Aorta (tissue), 5 donors: ENCODE measurements at regions not wholly inside any gene's neighbourhood (a gene's known extent, or its start where the extent isn't known, plus 50 kb on each side); places are given as distances from the start of the nearest gene placed in this dataset.
"Not testable (repeated sequence)": the region's sequence is repeated elsewhere in the genome, so short reads cannot be mapped to it uniquely, and the experiment has no call there.

ENCODE experiments used
- ATAC-seq: fragments of 200-7000 bp; cut with Tn5 transposase; one replicate; pipeline ENCODE4 v1.9.1; 2022; ENCODE audit warnings: moderate library complexity; ENCODE audit not compliant: low FRiP score
- DNase-seq, 2 donors: peaks; one replicate each; pipeline ENCODE4 v3.0.0-alpha.2; 2020
- H3K27ac ChIP-seq, 2 donors: one replicate each; pipeline ENCODE4 v1.5.1; 2013; ENCODE audit warnings: low read length in 2 of 2, mild to moderate bottlenecking in 2 of 2, moderate library complexity in 2 of 2, control low read depth in 1 of 2, inconsistent platforms in 1 of 2, low read depth in 1 of 2
- H3K27me3 ChIP-seq, 2 donors: one replicate each; pipeline ENCODE4 v1.6.1; 2013; ENCODE audit warnings: control low read depth in 1 of 2, low read length in 1 of 2, mild to moderate bottlenecking in 1 of 2, moderate library complexity in 1 of 2; ENCODE audit not compliant: insufficient read depth in 2 of 2, control insufficient read depth in 1 of 2
- H3K36me3 ChIP-seq, 2 donors: one replicate each; pipeline ENCODE4 v1.6.1; 2013; ENCODE audit warnings: control low read depth in 1 of 2, low read length in 1 of 2, mild to moderate bottlenecking in 1 of 2; ENCODE audit not compliant: insufficient read depth in 2 of 2, control insufficient read depth in 1 of 2
- H3K4me1 ChIP-seq, 2 donors: one replicate each; pipeline ENCODE4 v1.6.1; 2013; ENCODE audit warnings: low read length in 2 of 2, control low read depth in 1 of 2, mild to moderate bottlenecking in 1 of 2, moderate library complexity in 1 of 2; ENCODE audit not compliant: insufficient read depth in 2 of 2, control insufficient read depth in 1 of 2
- H3K4me3 ChIP-seq, 2 donors: one replicate each; pipeline ENCODE4 v1.5.1; 2013; ENCODE audit warnings: low read length in 2 of 2, control low read depth in 1 of 2, mild to moderate bottlenecking in 1 of 2
- H3K9me3 ChIP-seq: one replicate; pipeline ENCODE4 v1.6.1; 2013; ENCODE audit warnings: mild to moderate bottlenecking, low read length; ENCODE audit not compliant: control insufficient read depth
- WGBS, 2 donors: extraction: QIAGEN DNeasy Blood & Tissue Kit; methylation state at CpG; one replicate each; pipeline ENCODE4 v1.1.7; 2013; 5-methylcytosine and 5-hydroxymethylcytosine counted together
- intact Hi-C, 2 donors: fragments of 100-400 bp; cut with DNase I; formaldehyde crosslinking; loops; one replicate each; pipeline versions ENCODE4 v1.14.2 to v1.15.0; 2022
- donor health status: healthy with polysubstance abuse.
- donor health status: Bipolar disorder and iron deficiency.
- donor health status: DM: no; HTN: no; CAD: no.
- donor health status: DM: no; HTN: no; CAD: no.
- donor health status: DM: yes; HTN: yes; CAD: no.

DNA sequence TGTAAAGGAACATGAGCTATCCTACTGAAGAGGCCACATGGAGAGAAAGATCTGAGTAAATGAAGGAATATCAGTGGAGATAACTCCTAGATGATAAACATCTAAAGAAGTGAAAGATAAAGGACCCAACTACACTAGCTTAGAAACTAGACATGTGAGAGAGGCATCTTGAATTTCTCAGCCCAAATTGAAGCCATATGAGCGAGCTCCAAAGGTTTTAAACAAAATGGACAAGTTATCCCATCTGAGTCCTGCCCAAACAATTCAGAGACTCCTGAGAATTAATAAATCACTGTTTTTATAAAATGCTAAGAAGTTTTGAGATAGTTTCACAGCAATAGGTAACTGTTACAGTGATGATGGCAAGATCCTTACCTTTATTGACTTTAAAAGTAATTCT lies 438.9 kb downstream of the NAV3 start:
- 46 to 65% methylated on average over 1 of the region's 1 CpG for WGBS, 2 donors
- ATAC-seq: no peak

DNA sequence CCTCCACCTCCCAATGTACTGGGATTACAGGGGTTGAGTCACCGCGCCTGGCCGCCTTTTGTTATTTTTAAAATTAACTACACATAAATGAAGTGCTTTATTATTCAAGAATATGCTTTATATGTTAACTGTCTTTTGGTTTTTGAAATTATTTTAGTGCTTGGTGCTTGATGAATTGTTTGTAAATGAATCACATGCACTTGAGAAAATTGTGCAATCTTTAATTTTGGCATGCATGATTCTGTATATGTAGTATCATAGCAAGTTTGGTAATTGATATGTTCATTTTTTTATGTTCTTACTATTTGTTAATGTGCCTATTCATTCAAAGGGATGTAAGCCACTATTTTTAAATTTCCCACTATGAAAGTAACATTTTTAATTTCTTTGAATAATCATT lies 440.9 kb downstream of the NAV3 start:
- intact Hi-C loops: no loop called here

More for the DNA sequence above, 438.9 kb downstream of the NAV3 start:
- H3K36me3 ChIP-seq: no peaks in the 10 kb centered on the region
- H3K27me3 ChIP-seq: no peaks in the 10 kb centered on the region
- intact Hi-C loops: no loop called here
- H3K27ac ChIP-seq: no peak overlapping the region
- no peak overlapping the region for H3K4me3 ChIP-seq
- no peak for DNase-seq
- no peaks in the 10 kb centered on the region for H3K9me3 ChIP-seq
- H3K4me1 ChIP-seq: no peaks in the 10 kb centered on the region

DNA sequence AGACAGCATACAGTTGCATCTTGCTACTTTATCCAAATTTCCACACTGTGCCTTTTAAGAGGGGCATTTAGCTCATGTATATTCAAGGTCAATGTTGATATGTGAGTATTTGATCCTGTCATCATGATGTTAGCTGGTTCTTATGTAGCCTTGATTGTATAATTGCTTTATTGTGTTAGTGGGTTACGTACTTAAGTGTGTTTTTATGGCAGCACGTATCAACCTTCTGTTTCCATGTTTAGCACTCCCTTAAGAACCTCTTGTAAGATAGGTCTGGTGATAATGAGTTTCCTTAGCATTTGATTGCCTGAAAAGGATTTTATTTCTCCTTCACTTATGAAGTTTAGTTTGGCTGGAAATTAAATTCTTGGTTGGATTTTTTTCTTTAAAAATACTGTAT lies 445.2 kb downstream of the NAV3 start:
- H3K27ac ChIP-seq: no peak overlapping the region
- DNase-seq: no peak
- no peaks in the 10 kb centered on the region for H3K36me3 ChIP-seq
- H3K9me3 ChIP-seq: no peaks in the 10 kb centered on the region
- intact Hi-C loops: no loop called here
- H3K4me1 ChIP-seq: no peaks in the 10 kb centered on the region
- no peak for ATAC-seq
- 49 to 55% methylated on average over 2 of the region's 2 CpGs for WGBS, 2 donors
- no peak overlapping the region for H3K4me3 ChIP-seq
- H3K27me3 ChIP-seq: no peaks in the 10 kb centered on the region

More for the DNA sequence above, 440.9 kb downstream of the NAV3 start:
- H3K9me3 ChIP-seq: no peaks in the 10 kb centered on the region
- 95 to 96% methylated on average over 3 of the region's 3 CpGs for whole genome bisulfite sequencing, 2 donors
- H3K27me3 ChIP-seq: no peaks in the 10 kb centered on the region
- ATAC-seq (no peak), DNase-seq (no peak)
- H3K36me3 ChIP-seq: no peaks in the 10 kb centered on the region
- H3K4me1 ChIP-seq: no peaks in the 10 kb centered on the region
- no peak overlapping the region for H3K27ac ChIP-seq
- no peak overlapping the region for H3K4me3 ChIP-seq

DNA sequence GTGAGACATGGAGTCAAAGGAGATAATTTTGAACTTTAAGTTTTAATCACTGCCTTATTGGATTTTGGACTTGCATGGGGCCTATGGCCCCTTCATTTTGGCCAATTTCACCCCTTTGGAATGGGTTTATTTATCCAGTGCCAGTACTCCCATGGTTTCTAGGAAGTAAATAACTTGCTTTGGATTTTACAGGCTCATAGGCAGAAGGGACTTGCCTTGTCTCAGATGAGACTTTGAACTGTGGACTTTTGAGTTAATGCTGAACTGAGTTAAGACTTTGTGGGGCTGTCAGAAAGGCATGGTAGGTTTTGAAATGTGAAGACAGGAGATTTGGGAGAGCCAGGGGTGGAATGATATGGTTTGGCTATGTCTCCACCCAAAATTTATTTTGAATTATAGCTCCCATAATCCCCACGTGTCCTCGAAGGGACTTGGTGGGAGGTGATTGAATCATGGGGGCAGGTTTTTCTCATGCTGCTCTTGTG lies 448.1 kb downstream of the NAV3 start:
- no peak for ATAC-seq
- intact Hi-C loops: no loop called here

DNA sequence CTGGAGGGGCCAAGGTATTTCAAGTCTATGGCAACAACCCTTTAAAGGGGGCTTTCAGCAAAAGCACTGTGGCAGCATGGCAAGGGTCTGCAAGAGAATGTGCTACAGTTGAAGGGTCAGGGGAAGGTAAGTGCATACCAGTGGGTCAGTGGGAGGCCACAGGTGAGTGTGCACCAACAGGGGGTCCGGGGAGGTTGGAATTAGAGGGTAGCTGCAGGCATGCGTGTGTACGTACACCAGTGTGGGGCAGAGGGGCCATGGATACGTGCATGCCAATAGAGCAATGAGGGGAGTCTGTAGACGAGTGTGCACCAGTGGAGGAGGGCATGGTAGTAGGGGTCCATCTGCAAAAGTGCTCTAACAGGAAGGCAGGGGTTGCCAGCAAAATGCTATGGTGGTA lies 448.9 kb downstream of the NAV3 start:
- ATAC-seq (peak; percentile 19), DNase-seq (no peak)
- no peaks in the 10 kb centered on the region for H3K27me3 ChIP-seq
- WGBS, 2 donors: 80 to 88% methylated on average over 5 of the region's 5 CpGs
- no peaks in the 10 kb centered on the region for H3K9me3 ChIP-seq
- H3K36me3 ChIP-seq: no peaks in the 10 kb centered on the region
- H3K4me1 ChIP-seq: no peaks in the 10 kb centered on the region
- H3K4me3 ChIP-seq: no peak overlapping the region
- intact Hi-C loops: no loop called here
- H3K27ac ChIP-seq: no peak overlapping the region

More for the DNA sequence above, 448.1 kb downstream of the NAV3 start:
- no peak for DNase-seq
- Histone ChIP-seq H3K9me3 (no peaks in the 10 kb centered on the region), H3K27me3 (no peaks in the 10 kb centered on the region), H3K27ac (no peak overlapping the region), H3K4me3 (no peak overlapping the region), H3K4me1 (no peaks in the 10 kb centered on the region), H3K36me3 (no peaks in the 10 kb centered on the region)
- WGBS, 2 donors: 86 to 91% methylated on average over 2 of the region's 2 CpGs

DNA sequence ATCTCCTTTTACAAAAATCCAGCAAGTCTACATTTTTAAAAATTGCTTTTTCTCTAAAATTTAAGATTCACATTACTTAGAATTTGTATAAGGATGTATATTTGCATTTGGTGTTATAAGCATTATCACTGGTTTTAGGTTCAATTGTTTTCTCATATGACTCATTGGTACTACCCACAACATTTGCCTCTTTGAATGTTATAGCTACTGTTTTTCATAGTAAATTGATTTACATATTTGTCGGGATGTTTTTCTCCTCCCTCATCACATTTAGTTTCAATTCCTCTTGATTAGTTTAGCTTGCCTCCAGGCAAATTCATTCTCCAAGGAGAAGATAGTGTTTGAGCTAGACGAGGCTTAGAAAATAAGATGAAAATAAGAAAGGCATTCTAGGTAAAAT lies 450.4 kb downstream of the NAV3 start:
- intact Hi-C loops, DNase-seq, H3K4me1 ChIP-seq, ATAC-seq, H3K36me3 ChIP-seq, H3K9me3 ChIP-seq, H3K27me3 ChIP-seq, H3K4me3 ChIP-seq, H3K27ac ChIP-seq: not testable (repeated sequence)
- WGBS, 2 donors: 82 to 90% methylated on average over 2 of the region's 2 CpGs

DNA sequence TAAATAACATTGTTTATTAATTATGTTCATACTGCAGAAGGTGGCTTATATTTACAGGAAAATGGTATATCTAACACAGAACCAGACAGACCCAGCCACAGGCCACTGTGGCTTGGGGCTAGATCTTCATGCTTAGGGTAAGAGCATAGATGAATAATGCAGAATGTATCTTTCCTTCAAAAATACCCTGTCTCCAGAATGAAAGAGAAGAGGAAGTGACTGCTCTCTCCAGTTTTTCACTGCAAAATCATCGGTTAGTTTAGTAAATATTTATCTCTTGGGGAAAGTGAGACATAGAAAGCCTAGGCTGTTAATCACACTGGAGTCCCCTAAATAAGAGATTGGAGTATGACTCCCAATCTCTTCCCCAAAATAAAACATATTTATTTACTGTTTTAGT lies 453.7 kb downstream of the NAV3 start:
- DNase-seq (no peak), ATAC-seq (no peak)
- WGBS, 2 donors: 73 to 76% methylated on average over 1 of the region's 1 CpG
- Histone ChIP-seq H3K4me3 (no peak overlapping the region), H3K27ac (no peak overlapping the region), H3K4me1 (no peaks in the 10 kb centered on the region), H3K9me3 (no peaks in the 10 kb centered on the region), H3K36me3 (no peaks in the 10 kb centered on the region), H3K27me3 (no peaks in the 10 kb centered on the region)
- intact Hi-C loops: no loop called here

DNA sequence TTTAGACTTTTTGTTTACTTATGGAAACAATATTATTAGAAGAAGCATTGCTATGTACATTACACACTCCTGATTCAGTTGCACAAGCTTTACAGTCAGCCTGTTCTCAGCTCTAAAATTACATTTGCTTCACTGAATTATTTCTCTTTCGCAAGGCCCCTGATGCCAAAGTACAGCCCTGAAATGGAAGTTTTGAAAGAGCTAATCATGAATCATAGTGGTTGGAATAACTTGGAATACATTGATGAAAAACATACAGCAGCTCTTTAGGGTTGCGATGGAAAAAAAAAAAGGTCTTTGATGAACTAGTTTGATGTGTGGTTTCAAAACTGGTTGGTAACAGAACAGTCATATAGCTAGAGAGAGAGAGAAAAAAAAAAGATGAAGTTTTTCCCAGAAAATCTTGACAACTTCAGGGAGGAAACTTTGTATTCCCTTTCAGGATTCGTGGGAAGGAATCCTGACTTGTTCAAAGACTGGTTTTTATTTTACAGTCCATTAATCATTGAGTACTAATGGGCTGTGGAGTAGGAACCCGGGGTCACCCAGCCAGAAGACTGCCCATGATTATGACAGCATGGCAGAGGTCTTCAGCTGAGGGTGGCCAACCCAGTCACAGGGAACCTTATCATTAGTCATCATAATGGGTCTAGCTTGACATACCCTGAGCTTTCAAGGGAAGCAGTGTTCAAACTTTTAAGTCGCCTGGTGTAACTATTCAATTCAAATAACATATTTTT lies 460.1 kb downstream of the NAV3 start:
- H3K27ac ChIP-seq: no peak overlapping the region
- WGBS, 2 donors: 23 to 32% methylated on average over 5 of the region's 5 CpGs
- H3K4me3 ChIP-seq: no peak overlapping the region

DNA sequence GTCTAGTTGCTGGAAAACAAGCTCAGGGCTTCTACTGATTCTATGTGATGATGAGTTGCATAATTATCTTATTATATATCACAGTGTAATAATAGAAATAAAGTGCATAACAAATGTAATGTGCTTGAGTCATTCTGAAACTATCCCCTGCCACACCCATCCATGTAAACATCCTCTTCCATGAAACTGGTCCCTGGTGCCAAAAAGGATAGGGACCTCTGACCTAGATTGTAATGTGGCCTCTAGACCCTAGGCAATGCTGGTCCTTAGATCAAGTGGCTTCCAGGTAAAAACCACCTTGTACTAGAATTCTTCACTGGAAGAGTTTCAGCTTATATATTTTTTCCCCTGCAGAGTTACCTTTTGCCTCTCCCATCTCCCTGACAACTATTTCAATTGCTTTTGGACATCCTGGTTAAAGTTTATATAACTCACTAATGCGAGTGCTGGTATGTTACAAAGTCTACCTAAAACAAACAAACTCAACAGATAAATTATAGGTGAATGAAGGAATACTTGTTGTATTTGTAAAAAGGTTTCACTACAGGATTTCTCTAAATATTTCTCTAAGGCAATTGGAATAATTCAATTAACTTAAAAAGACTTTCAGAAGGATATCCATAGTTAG lies 462.5 kb downstream of the NAV3 start:
- Histone ChIP-seq H3K27ac (no peak overlapping the region), H3K4me1 (no peaks in the 10 kb centered on the region), H3K4me3 (no peak overlapping the region), H3K9me3 (no peaks in the 10 kb centered on the region), H3K36me3 (no peaks in the 10 kb centered on the region), H3K27me3 (no peaks in the 10 kb centered on the region)
- intact Hi-C loops: no loop called here
- WGBS, 2 donors: 41 to 56% methylated on average over 1 of the region's 1 CpG
- ATAC-seq (no peak), DNase-seq (no peak)

More for the DNA sequence above, 460.1 kb downstream of the NAV3 start:
- H3K4me1 ChIP-seq: no peaks in the 10 kb centered on the region
- no peak for DNase-seq
- intact Hi-C loops: no loop called here
- ATAC-seq: no peak
- H3K36me3 ChIP-seq: no peaks in the 10 kb centered on the region
- H3K9me3 ChIP-seq: no peaks in the 10 kb centered on the region
- H3K27me3 ChIP-seq: no peaks in the 10 kb centered on the region
